ENCODE measurements at regions not wholly inside any gene's neighbourhood (a gene's known extent, or its start where the extent isn't known, plus 50 kb on each side); places are given as distances from the start of the nearest gene placed in this dataset.

- H3K4me3 ChIP-seq (replicated peaks; ENCODE audit: low read depth, low read length): no peak overlapping the region
- DNase-seq (ENCODE audit: extremely low read depth, low read depth): no peak
- no peak for TF ChIP-seq CTCF (IDR thresholded peaks at IDR 0.05; ENCODE audit: low read depth, low read length, missing control alignments)
Measured at GRCh38 chr16:66295761-66296546, 70.5 kb upstream of the CDH5 start.

GRCh38 chr16:66295213-66295612, 71.3 kb upstream of the CDH5 start:
- no peak for DNase-seq (ENCODE audit: extremely low read depth, low read depth)
- H3K4me3 ChIP-seq (replicated peaks; ENCODE audit: low read depth, low read length): no peak overlapping the region
- TF ChIP-seq CTCF (IDR thresholded peaks at IDR 0.05; ENCODE audit: low read depth, low read length, missing control alignments): no peak

- TF ChIP-seq CTCF (IDR thresholded peaks at IDR 0.05; ENCODE audit: low read depth, low read length, missing control alignments): no peak
- H3K4me3 ChIP-seq (replicated peaks; ENCODE audit: low read depth, low read length): no peak overlapping the region
- DNase-seq (ENCODE audit: extremely low read depth, low read depth): no peak
Measured at GRCh38 chr16:66294507-66294906, 72.0 kb upstream of the CDH5 start.

- DNase-seq (ENCODE audit: extremely low read depth, low read depth): no peak
- H3K4me3 ChIP-seq (replicated peaks; ENCODE audit: low read depth, low read length): no peak overlapping the region
- TF ChIP-seq CTCF (IDR thresholded peaks at IDR 0.05; ENCODE audit: low read depth, low read length, missing control alignments): no peak
Measured at GRCh38 chr16:66293932-66294331, 72.6 kb upstream of the CDH5 start.

- no peak for TF ChIP-seq CTCF (IDR thresholded peaks at IDR 0.05; ENCODE audit: low read depth, low read length, missing control alignments)
- DNase-seq (ENCODE audit: extremely low read depth, low read depth): no peak
- no peak overlapping the region for H3K4me3 ChIP-seq (replicated peaks; ENCODE audit: low read depth, low read length)
Measured at GRCh38 chr16:66293207-66293735, 73.2 kb upstream of the CDH5 start.

GRCh38 chr16:66292241-66292935, 74.1 kb upstream of the CDH5 start:
- no peak for TF ChIP-seq CTCF (IDR thresholded peaks at IDR 0.05; ENCODE audit: low read depth, low read length, missing control alignments)
- DNase-seq (ENCODE audit: extremely low read depth, low read depth): no peak
- no peak overlapping the region for H3K4me3 ChIP-seq (replicated peaks; ENCODE audit: low read depth, low read length)
